Neutrophil (primary cell): ENCODE measurements at regions not wholly inside any gene's neighbourhood (a gene's known extent, or its start where the extent isn't known, plus 50 kb on each side); places are given as distances from the start of the nearest gene placed in this dataset.

Experiments used
- H3K27ac ChIP-seq: fragments of 200-600 bp; sonication (generic); 2 replicates; pipeline ENCODE4 v1.5.1; 2016; ENCODE audit warnings: mild to moderate bottlenecking, moderate library complexity
- H3K27me3 ChIP-seq: fragments of 200-600 bp; sonication (generic); 2 replicates; pipeline ENCODE4 v1.6.0; 2016; ENCODE audit warnings: mild to moderate bottlenecking
- H3K36me3 ChIP-seq: fragments of 200-600 bp; sonication (generic); 2 replicates; pipeline ENCODE4 v1.5.1; 2017
- H3K4me1 ChIP-seq, 2 experiments: fragments of 200-600 bp in 1 of 2; sonication (generic) in 1 of 2; 1 replicate in 1 of 2; 2 replicates in 1 of 2; pipeline versions ENCODE4 v1.5.1 to v1.6.1; 2013 to 2016; ENCODE audit warnings: low read depth in 1 of 2, low read length in 1 of 2, mild to moderate bottlenecking in 1 of 2, moderate library complexity in 1 of 2; ENCODE audit not compliant: control insufficient read depth in 1 of 2, insufficient read depth in 1 of 2
- H3K4me3 ChIP-seq, 2 experiments: fragments of 200-600 bp in 1 of 2; sonication (generic) in 1 of 2; 1 replicate in 1 of 2; 2 replicates in 1 of 2; pipeline ENCODE4 v1.5.1; 2013 to 2016; ENCODE audit warnings: low read depth in 1 of 2, low read length in 1 of 2, mild to moderate bottlenecking in 1 of 2, moderate library complexity in 1 of 2
- H3K9me3 ChIP-seq: fragments of 200-600 bp; sonication (generic); 2 replicates; pipeline ENCODE4 v1.5.1; 2016
- TF ChIP-seq, protein P1 (sequence below): fragments of 200-600 bp; sonication (generic); IDR thresholded peaks from 2 replicates; pipeline ENCODE4 v1.5.1; 2016; ENCODE audit warnings: antibody characterized with exemption

DNA sequence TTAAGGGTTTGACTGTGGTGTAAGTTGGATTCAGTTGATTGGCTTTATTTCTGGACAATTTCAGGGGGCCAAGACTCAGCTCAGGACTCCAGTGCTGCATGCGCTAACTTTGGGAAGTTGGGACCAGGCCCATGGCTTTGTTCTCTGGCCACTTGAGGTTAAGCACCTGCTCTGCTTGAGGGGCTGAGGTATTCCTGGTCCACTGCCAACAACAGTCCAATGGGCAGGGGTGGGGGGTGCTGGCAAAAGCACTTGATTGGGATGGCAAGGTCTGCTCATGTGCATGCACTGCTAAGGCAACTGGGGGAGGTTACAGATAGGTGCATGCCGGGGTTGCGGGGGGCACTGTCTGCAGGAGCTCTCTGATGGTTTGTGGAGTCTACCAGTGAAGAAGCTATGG lies 52.6 kb upstream of the ASB17 start:
- H3K9me3 ChIP-seq: no peaks in the 10 kb centered on the region
- no peaks in the 10 kb centered on the region for H3K4me1 ChIP-seq
- H3K27ac ChIP-seq: no peak overlapping the region
- H3K4me3 ChIP-seq: no peak overlapping the region
- TF ChIP-seq, protein P1, sequence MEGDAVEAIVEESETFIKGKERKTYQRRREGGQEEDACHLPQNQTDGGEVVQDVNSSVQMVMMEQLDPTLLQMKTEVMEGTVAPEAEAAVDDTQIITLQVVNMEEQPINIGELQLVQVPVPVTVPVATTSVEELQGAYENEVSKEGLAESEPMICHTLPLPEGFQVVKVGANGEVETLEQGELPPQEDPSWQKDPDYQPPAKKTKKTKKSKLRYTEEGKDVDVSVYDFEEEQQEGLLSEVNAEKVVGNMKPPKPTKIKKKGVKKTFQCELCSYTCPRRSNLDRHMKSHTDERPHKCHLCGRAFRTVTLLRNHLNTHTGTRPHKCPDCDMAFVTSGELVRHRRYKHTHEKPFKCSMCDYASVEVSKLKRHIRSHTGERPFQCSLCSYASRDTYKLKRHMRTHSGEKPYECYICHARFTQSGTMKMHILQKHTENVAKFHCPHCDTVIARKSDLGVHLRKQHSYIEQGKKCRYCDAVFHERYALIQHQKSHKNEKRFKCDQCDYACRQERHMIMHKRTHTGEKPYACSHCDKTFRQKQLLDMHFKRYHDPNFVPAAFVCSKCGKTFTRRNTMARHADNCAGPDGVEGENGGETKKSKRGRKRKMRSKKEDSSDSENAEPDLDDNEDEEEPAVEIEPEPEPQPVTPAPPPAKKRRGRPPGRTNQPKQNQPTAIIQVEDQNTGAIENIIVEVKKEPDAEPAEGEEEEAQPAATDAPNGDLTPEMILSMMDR: no peak
- H3K27me3 ChIP-seq: no peaks in the 10 kb centered on the region
- no peaks in the 10 kb centered on the region for H3K36me3 ChIP-seq

DNA sequence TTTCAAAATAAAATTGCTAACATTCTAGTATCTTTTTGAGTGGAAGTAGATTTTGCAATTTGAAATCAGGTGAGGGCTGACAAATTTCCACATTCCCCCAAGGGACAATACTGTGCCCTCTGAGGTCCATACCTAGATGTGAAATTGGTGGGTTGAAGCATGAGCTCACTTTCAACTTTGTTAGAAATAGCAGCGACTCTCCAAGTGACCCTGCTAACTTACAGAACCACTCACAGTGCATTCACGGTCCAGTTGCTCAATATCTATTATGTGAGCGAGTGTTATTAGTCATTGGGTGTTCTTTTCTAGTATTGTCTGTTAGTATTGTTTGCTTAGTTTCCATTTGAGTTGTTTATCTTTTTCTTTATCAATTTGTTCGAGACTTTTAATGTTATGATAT lies 53.6 kb upstream of the ASB17 start:
- no peak overlapping the region for H3K4me3 ChIP-seq
- H3K36me3 ChIP-seq: no peaks in the 10 kb centered on the region
- no peaks in the 10 kb centered on the region for H3K9me3 ChIP-seq
- no peaks in the 10 kb centered on the region for H3K27me3 ChIP-seq
- H3K27ac ChIP-seq: no peak overlapping the region
- TF ChIP-seq, protein P1: no peak
- no peaks in the 10 kb centered on the region for H3K4me1 ChIP-seq

DNA sequence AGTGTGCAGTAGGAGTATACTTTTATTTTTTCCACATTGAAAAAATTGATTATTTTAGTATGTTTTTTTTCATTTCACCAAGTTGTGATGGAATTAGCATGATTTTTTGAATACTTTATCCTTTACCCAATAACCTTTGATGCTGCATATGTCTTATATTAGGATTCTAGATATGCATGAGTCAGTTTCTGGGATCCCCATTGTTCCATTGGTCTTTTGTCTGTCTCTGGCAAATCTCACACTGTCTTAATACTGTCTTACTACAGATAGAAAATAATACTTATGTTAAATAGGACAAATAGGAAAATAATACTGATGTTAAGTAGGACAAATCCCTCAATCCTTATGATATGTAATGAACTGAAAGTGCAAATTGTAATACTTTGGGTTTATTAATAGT lies 54.3 kb upstream of the ASB17 start:
- H3K4me1 ChIP-seq: no peaks in the 10 kb centered on the region
- TF ChIP-seq, protein P1: no peak
- no peaks in the 10 kb centered on the region for H3K36me3 ChIP-seq

DNA sequence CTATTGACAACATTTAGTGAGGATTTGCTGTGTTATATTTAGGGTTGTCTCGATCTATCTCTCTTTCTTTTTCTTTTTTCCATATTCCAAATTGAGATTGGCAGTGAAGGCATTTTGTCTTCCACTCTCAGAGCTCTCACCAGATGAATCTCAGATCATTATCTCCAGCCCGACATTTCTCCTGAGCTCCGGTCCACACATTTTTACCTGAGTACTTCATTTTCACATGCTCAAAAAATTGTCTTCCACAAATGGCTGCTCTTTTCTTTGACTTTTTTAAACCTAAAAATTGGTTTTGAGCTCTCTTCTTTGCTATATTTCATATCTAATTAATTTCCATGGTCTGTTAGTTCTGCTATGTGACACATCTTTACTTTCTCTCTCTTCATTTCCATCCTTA lies 56.9 kb upstream of the ASB17 start:
- TF ChIP-seq, protein P1: no peak
- no peaks in the 10 kb centered on the region for H3K27me3 ChIP-seq
- H3K4me3 ChIP-seq: no peak overlapping the region
- H3K27ac ChIP-seq: no peak overlapping the region
- H3K36me3 ChIP-seq: no peaks in the 10 kb centered on the region
- H3K4me1 ChIP-seq: no peaks in the 10 kb centered on the region
- no peaks in the 10 kb centered on the region for H3K9me3 ChIP-seq

More for the DNA sequence above, 54.3 kb upstream of the ASB17 start:
- no peaks in the 10 kb centered on the region for H3K27me3 ChIP-seq
- no peak overlapping the region for H3K27ac ChIP-seq
- no peak overlapping the region for H3K4me3 ChIP-seq
- no peaks in the 10 kb centered on the region for H3K9me3 ChIP-seq

DNA sequence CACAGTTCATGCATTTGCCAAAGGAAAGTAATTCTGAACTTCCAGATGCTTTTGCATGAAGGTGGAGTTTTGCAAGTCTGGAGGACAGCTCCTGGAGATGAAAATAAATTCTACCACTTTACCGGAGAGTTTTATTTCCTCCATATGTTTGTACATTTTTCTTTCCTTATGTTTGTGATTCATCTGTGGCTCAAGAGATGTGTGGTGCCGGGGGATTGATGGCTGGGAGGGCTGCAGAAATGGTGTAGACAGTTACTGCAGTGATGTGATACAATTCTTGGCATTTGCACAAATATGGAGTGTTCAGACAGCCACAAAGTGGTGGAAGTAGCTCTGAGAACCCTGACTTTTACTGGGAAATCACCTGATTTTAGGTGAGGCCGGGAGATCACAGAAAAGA lies 58.5 kb upstream of the ASB17 start:
- Histone ChIP-seq H3K27ac (no peak overlapping the region), H3K4me3 (no peak overlapping the region), H3K36me3 (no peaks in the 10 kb centered on the region), H3K9me3 (no peaks in the 10 kb centered on the region), H3K27me3 (no peaks in the 10 kb centered on the region), H3K4me1 (no peaks in the 10 kb centered on the region)
- TF ChIP-seq, protein P1: no peak
